HG03139 (cell line): ENCODE measurements at regions not wholly inside any gene's neighbourhood (a gene's known extent, or its start where the extent isn't known, plus 50 kb on each side); places are given as distances from the start of the nearest gene placed in this dataset.
"Not testable (repeated sequence)": the region's sequence is repeated elsewhere in the genome, so short reads cannot be mapped to it uniquely, and the experiment has no call there.

ENCODE experiments used
- ATAC-seq: cut with Tn5 transposase; IDR thresholded peaks from one replicate; pipeline ENCODE4 v1.9.1; 2021; ENCODE audit not compliant: unreplicated experiment

- ATAC-seq: no peak
These were observed 56.3 kb upstream of the ZNF92 start for GRCh38 chr7:65317372-65317771.

GRCh38 chr7:65310761-65311160 is 62.9 kb upstream of the ZNF92 start:
- ATAC-seq: no peak

DNA sequence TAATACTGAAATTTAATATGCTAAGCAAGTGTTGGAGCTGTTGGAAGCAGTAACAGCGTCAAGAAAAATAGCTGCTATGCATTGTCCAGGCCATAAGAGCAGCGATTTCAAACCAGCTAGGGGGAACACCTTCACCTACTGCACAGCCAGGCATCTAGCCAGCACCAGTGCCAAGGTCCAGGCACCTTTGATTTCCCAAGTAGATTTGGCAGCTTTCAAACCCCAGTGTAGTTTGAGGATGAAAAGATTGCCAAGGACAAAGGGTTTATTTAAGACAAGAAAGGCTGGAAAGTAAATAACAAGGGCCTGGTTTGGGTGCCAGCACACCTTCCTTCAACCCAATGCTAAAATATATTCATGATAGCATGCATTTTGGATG is 65.4 kb upstream of the ZNF92 start:
- ATAC-seq: no peak

DNA sequence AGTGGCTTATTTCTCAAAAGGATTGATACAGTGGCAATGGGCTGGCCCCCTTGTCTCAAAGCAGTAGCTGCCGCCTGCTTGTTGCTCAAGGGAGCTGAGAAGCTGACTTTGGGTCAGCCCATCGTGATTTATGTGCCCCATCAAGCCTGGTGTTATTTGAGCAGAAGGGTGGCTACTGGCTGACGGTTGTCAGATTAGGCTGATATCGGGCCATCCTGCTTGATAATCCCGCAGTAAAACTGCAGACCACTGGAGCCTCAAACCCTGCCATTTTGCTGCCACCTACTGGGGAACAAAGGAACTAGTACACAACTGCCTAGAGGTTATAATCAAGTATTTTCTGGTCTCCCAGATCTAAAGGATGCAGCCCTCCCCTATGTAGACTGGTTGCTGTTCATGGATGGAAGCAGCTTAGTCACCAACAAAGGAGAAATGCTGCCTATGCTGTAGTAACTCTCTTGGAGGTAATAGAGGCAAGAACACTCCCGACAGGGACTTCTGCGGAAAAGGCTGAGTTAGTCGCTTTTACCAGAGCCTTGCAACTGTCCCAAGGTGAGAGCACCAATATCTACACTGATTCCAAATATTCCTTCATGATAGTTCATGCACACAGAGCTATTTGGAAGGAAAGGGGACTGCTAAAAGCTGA is 65.9 kb upstream of the ZNF92 start:
- peak; percentile 81 for ATAC-seq

DNA sequence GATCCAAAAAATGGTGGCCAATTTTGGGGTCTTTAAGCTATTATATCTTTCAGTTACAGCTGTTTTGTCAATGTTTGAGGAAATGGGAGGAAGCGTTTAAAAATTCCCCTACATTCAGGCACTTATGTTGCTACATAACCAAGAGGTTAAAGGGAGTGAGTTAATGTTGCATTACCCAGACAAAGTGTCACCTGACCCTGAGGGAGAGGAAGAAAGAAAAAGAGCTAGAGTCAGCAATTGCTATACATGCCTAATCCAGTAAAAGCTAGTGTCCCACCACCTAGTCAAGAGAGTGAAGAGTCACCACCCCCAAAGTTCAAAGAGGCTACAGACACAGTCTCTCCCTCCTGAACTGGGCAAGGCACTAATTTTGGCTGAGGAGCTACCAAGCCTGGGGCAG is 69.5 kb upstream of the ZNF92 start:
- no peak for ATAC-seq

GRCh38 chr7:65302883-65303282 is 70.8 kb upstream of the ZNF92 start:
- ATAC-seq: no peak

DNA sequence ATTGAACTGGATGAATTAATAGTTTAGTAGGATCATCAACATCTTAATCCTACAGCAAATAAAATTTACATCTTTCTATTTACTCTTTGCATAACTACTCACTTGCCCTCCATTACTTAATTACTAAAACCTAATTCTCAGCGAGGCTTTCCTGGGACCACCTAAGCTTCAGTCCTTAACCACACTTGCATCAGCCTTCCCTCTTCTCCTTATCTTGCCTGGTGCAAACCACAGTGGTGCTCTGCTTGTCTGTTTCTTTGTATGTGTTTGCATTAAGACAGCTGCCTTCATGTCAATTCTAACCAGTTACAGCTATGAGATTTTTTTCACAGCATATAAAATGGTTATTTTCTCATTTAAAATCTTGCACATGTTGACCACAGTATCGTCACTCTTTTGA is 72.6 kb upstream of the ZNF92 start:
- ATAC-seq: no peak

GRCh38 chr7:65295409-65295808 is 78.2 kb upstream of the ZNF92 start:
- no peak for ATAC-seq

GRCh38 chr7:65290340-65290739 is 83.3 kb upstream of the ZNF92 start:
- ATAC-seq: not testable (repeated sequence)

GRCh38 chr7:65287023-65287422 is 86.6 kb upstream of the ZNF92 start:
- ATAC-seq: no peak

DNA sequence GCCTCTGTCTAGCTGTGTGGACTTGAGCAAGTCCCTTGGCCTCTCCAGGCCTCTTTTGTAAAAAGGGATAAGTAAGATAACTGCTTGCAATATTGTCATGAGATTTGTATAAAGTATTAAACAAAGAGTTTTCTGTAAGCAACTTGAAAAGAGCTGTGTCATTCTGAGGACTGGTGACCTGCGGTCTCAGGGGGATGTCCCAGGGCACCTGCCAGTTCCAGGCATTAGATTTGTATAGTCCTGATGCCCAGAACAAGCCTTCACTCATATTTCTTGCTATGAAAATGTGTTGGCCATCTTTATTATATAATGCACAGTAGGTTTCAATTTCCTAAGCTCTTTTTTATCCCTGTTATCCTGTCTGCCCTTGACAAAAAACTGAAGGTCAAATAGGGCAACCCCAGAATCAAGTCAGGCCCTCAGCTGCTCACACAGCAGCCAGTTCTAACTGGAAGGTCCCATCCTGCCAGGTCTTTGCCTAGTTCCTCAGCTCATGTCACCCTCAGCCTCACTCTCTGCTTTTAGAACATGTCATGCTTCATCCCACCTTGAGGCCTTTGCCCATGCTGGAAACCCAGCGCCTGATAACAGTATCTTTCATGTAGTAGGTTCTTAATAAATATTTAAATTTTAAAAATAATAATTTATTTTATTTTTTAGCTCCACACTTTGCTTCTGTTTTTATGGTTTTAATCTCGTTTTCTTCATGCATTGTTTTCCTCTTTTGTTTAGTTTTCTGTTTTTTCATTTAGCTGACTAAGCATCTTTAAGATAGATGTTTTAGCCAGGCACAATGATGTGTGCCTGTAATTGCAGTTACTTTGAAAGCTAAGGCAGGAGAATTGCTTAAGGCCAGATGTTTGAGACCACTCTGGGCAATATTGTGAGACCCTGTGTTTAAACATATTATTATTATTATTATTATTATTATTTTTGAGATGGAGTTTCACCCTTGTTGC is 87.5 kb upstream of the ZNF92 start:
- no peak for ATAC-seq

GRCh38 chr7:65285241-65285640 is 88.4 kb upstream of the ZNF92 start:
- not testable (repeated sequence) for ATAC-seq

- ATAC-seq: no peak
These were observed 93.9 kb upstream of the ZNF92 start for GRCh38 chr7:65279795-65280194.

- ATAC-seq: no peak
These were observed 96.8 kb upstream of the ZNF92 start for GRCh38 chr7:65276822-65277221.

DNA sequence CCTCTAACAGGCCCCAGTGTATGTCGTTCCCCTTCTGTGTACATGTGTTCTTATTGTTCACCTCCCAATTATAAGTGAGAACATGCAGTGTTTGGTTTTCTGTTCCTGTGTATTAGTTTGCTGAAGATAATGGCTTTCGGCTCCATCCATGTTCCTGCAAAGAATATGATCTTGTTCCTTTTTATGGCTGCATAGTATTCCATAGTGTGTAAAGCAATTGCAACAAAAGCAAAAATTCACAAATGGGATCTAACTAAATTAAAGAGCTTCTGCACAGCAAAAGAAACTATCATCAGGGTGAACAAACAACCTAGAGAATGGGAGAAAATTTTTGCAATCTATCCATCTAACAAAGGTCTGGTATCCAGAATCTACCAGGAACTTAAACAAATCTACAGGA is 102.2 kb upstream of the ZNF92 start:
- not testable (repeated sequence) for ATAC-seq

DNA sequence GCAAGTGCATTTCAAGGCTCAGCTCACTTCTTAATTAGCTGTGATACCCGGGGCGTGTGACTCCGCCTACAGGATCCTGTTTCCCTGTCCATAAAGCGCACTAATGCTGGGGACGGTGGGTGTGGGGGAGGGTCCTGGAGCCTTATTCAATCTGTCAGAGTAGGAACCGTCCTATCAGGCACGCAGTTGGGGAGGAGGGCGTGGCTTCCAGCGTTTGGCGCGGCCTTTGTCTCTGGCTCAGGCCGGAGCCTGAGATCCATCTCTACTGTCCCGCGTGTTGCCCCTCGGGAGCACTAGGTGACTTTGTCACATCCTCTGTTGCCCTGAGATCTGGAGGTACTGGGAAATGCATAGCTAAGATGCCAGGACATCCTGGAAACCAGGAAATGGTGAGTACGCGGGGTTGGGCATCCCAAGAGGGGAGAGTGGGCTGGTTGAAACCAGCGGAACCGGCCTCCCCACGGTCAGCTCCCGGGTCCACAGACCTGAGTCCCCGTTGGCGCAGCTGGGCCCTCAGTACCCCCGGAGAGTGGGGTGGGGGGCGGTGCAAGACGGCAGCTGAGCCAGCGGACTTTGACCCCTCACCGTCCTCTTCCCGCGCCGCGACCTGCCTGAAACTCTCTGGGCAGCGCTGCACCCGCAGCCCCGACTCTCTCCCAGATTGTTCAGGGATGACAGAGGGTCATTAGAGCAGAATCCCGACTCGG is 104.4 kb upstream of the ZNF92 start:
- peak; percentile 77 for ATAC-seq

DNA sequence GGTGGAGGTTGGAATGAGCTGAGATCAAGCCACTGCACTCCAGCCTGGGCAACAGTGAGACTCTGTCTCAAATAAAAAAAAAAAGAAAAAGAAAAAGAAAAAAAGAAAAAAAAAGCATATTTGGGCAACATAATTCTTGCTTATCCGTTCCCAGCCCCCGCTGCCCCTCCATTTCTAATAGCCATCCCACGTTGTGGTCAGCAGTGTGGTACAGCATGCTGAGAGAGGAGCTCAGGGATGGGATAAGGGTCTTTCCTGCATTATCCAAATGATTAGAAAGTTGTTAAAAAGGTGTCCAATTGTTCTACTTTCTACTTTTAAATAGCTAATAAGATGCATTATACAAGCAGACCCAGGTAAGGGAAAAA is 104.9 kb upstream of the ZNF92 start:
- ATAC-seq: no peak

GRCh38 chr7:65265933-65266519 is 107.6 kb upstream of the ZNF92 start:
- no peak for ATAC-seq

DNA sequence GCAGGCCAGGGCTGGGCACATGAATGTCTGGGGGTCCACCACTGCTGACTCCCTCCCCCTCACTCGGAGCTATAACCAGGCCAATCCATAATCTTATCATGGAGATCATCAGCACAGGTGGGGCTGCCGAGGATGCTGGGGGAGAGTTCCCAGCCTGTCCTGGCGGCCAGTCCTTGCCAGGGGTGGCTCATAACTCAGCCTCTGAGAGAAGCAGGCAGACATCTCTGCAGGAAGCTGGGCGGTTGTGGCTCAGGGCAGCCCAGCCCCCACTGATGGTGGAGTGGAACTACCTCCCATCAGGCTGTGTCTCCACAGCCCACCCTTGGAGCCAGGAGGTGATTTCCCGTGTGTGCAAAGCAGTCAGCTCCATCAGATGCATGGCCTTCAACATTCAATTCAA is 109.4 kb upstream of the ZNF92 start:
- no peak for ATAC-seq

GRCh38 chr7:65260673-65261072 is 113.0 kb upstream of the ZNF92 start:
- not testable (repeated sequence) for ATAC-seq

- ATAC-seq: not testable (repeated sequence)
These were observed 113.7 kb upstream of the ZNF92 start for GRCh38 chr7:65259864-65260525.
